Pancreas (tissue), 10 donors: ENCODE measurements at regions not wholly inside any gene's neighbourhood (a gene's known extent, or its start where the extent isn't known, plus 50 kb on each side); places are given as distances from the start of the nearest gene placed in this dataset.

Experiments used
- ATAC-seq, 4 donors: fragments of 200-7000 bp; cut with Tn5 transposase; one replicate each; pipeline versions ENCODE4 v1.8.0 to v1.9.1; 2020; ENCODE audit warnings: mild to moderate bottlenecking in 4 of 4, moderate library complexity in 4 of 4
- DNase-seq, 6 donors: peaks; one replicate each; pipeline ENCODE4 v3.0.0-alpha.2; 2020
- FAIRE-seq: peaks from 2 replicates; lab custom pipeline; 2012; peaks lifted over from hg19 to GRCh38; lab: Jason Lieb, UNC
- H3K27ac ChIP-seq, 4 donors: fragments of 200-600 bp; sonication (generic); 1 replicate in 3 of 4; 2 replicates in 1 of 4; pipeline versions ENCODE4 v1.5.0 to v1.8.0; 2020
- H3K27me3 ChIP-seq, 4 donors: fragments of 200-600 bp; one replicate each; pipeline ENCODE4 v1.8.0; 2021
- H3K36me3 ChIP-seq, 3 donors: fragments of 200-600 bp; sonication (generic) in 1 of 3; one replicate each; pipeline versions ENCODE4 v1.5.0 to v1.8.0; 2020 to 2021
- H3K4me1 ChIP-seq, 3 donors: fragments of 200-600 bp; one replicate each; pipeline ENCODE4 v1.8.0; 2021
- H3K4me3 ChIP-seq, 4 donors: fragments of 200-600 bp; sonication (generic) in 2 of 4; one replicate each; pipeline versions ENCODE4 v1.5.0 to v1.8.0; 2020 to 2021
- H3K9me3 ChIP-seq, 4 donors: fragments of 200-600 bp; one replicate each; pipeline ENCODE4 v1.8.0; 2021
- CTCF ChIP-seq, 4 donors: fragments of 200-600 bp; sonication (generic) in 3 of 4; IDR thresholded peaks; one replicate each; pipeline versions ENCODE4 v1.5.0 to v1.8.0; 2021; ENCODE audit warnings: antibody characterized with exemption in 4 of 4
- WGBS, 2 donors: extraction: QIAGEN DNeasy Blood & Tissue Kit; methylation state at CpG; one replicate each; pipeline ENCODE4 v1.1.7; 2013; 5-methylcytosine and 5-hydroxymethylcytosine counted together
- intact Hi-C, 3 donors: fragments of 100-400 bp; cut with DNase I; formaldehyde crosslinking; loops; one replicate each; pipeline versions ENCODE4 v1.11.1 to v1.14.2; 2022
- donor health status: healthy with polysubstance abuse.
- donor health status: DM: no; HTN: no; CAD: no; lungs with moderate emphysema.
- donor health status: DM: no; HTN: no; CAD: no.
- donor health status: control.
- donor health status: control.
- donor health status: Bipolar disorder and iron deficiency.
- donor health status: DM: yes; HTN: yes; CAD: no.
- donor health status: DM: no; HTN: no; CAD: no.
- donor health status: DM: no; HTN: no; CAD: no.
- donor health status: DM: yes; HTN: yes; CAD: no.

- WGBS, 2 donors = 53 to 68% methylated on average over 10 of the region's 10 CpGs
- no peak for TF ChIP-seq CTCF (IDR thresholded peaks at IDR 0.05)
- no peak overlapping the region for H3K27ac ChIP-seq
- H3K9me3 ChIP-seq = no peaks in the 10 kb centered on the region
- H3K36me3 ChIP-seq = no peaks in the 10 kb centered on the region
- H3K4me3 ChIP-seq = no peak overlapping the region
- FAIRE-seq = no peak
- DNase-seq = no peak
- peaks cover 0 to 9% (median 0%) of the 10 kb centered on the region in 4 donors for H3K27me3 ChIP-seq
- intact Hi-C loops = no loop called here
- no peak for ATAC-seq
- no peaks in the 10 kb centered on the region for H3K4me1 ChIP-seq
Measured at GRCh38 chr2:2410987-2411386, 79.9 kb upstream of the MYT1L start.

GRCh38 chr2:2409481-2409880 is 78.4 kb upstream of the MYT1L start:
- 55 to 63% methylated on average over 2 of the region's 2 CpGs for WGBS, 2 donors
- no peaks in the 10 kb centered on the region for H3K36me3 ChIP-seq
- no peak for TF ChIP-seq CTCF (IDR thresholded peaks at IDR 0.05)
- no peak overlapping the region for H3K4me3 ChIP-seq
- FAIRE-seq = no peak
- intact Hi-C loops = no loop called here
- no peak overlapping the region for H3K27ac ChIP-seq
- peaks cover 0 to 9% (median 0%) of the 10 kb centered on the region in 4 donors for H3K27me3 ChIP-seq
- H3K4me1 ChIP-seq = no peaks in the 10 kb centered on the region
- no peak for DNase-seq
- no peaks in the 10 kb centered on the region for H3K9me3 ChIP-seq
- no peak for ATAC-seq

GRCh38 chr2:2405780-2406179 is 74.7 kb upstream of the MYT1L start:
- H3K27ac ChIP-seq = no peak overlapping the region
- H3K36me3 ChIP-seq = no peaks in the 10 kb centered on the region
- peaks cover 0 to 4% (median 0%) of the 10 kb centered on the region in 4 donors for H3K27me3 ChIP-seq
- FAIRE-seq (no peak), ATAC-seq (no peak), DNase-seq (no peak)
- WGBS, 2 donors = 34 to 49% methylated on average over 1 of the region's 1 CpG
- no peak for TF ChIP-seq CTCF (IDR thresholded peaks at IDR 0.05)
- no peak overlapping the region for H3K4me3 ChIP-seq
- H3K4me1 ChIP-seq = no peaks in the 10 kb centered on the region
- no peaks in the 10 kb centered on the region for H3K9me3 ChIP-seq
- intact Hi-C loops = no loop called here

- ATAC-seq (no peak), FAIRE-seq (no peak), DNase-seq (no peak)
- Histone ChIP-seq H3K27me3 (peaks cover 0 to 4% (median 0%) of the 10 kb centered on the region in 4 donors), H3K36me3 (no peaks in the 10 kb centered on the region), H3K4me3 (no peak overlapping the region), H3K27ac (no peak overlapping the region), H3K9me3 (no peaks in the 10 kb centered on the region), H3K4me1 (no peaks in the 10 kb centered on the region)
- WGBS, 2 donors = 70 to 81% methylated on average over 18 of the region's 18 CpGs
- intact Hi-C loops = no loop called here
- no peak for TF ChIP-seq CTCF (IDR thresholded peaks at IDR 0.05)
Measured at GRCh38 chr2:2400286-2401038, 69.4 kb upstream of the MYT1L start.

- no peaks in the 10 kb centered on the region for H3K36me3 ChIP-seq
- ATAC-seq (no peak), DNase-seq (no peak), FAIRE-seq (no peak)
- H3K4me3 ChIP-seq = no peak overlapping the region
- whole genome bisulfite sequencing, 2 donors = 79% methylated on average over 8 of the region's 8 CpGs
- peaks cover 0 to 4% (median 0%) of the 10 kb centered on the region in 4 donors for H3K27me3 ChIP-seq
- TF ChIP-seq CTCF (IDR thresholded peaks at IDR 0.05) = no peak
- no peaks in the 10 kb centered on the region for H3K9me3 ChIP-seq
- H3K4me1 ChIP-seq = no peaks in the 10 kb centered on the region
- intact Hi-C loops = no loop called here
- no peak overlapping the region for H3K27ac ChIP-seq
Measured at GRCh38 chr2:2399396-2399795, 68.3 kb upstream of the MYT1L start.
